ENCODE measurements at regions not wholly inside any gene's neighbourhood (a gene's known extent, or its start where the extent isn't known, plus 50 kb on each side); places are given as distances from the start of the nearest gene placed in this dataset.
A peak's percentile ranks its signal among the peaks of the same experiment; 100 is the strongest.

GRCh38 chr18:6557057-6557769 lies 142.5 kb upstream of the L3MBTL4 start (continued):
- TF ChIP-seq HNRNPH1 (optimal IDR thresholded peaks at IDR 0.05; ENCODE audit: low read depth, low read length) (no peak), ZNF212 (CRISPR knock-in tag; IDR thresholded peaks at IDR 0.05) (no peak), ZNF354B (CRISPR knock-in tag; IDR thresholded peaks at IDR 0.05) (no peak), TAL1 (IDR thresholded peaks at IDR 0.05) (peak; percentile 13; the same call in 1 of the 2 replicates), MAZ (CRISPR knock-in tag; conservative IDR thresholded peaks at IDR 0.05 in 1 of 2, IDR thresholded peaks at IDR 0.05 in 1 of 2) (no peak), ZNF695 (CRISPR knock-in tag; IDR thresholded peaks at IDR 0.05) (no peak), KDM4B (IDR thresholded peaks at IDR 0.05; ENCODE audit: borderline replicate concordance in 2 of 2, low read depth in 1 of 2) (no peak), CTCFL (IDR thresholded peaks at IDR 0.05; ENCODE audit: borderline replicate concordance, insufficient read depth, low read depth, low read length, poor library complexity, severe bottlenecking) (no peak), MEIS2 (IDR thresholded peaks at IDR 0.05; ENCODE audit: partially characterized antibody) (peak; percentile 46), SNIP1 (IDR thresholded peaks at IDR 0.05; ENCODE audit: low read depth) (no peak), C11orf30 (IDR thresholded peaks at IDR 0.05; ENCODE audit: low read depth) (no peak), MAFF (IDR thresholded peaks at IDR 0.05; ENCODE audit: low read length) (no peak), CBX1 (IDR thresholded peaks at IDR 0.05; ENCODE audit: low read depth) (no peak), CBFA2T2 (conservative IDR thresholded peaks at IDR 0.05) (peak; percentile 44; the same call in 1 of the 2 replicates), NR2C1 (IDR thresholded peaks at IDR 0.05) (no peak), NR2C1 (tag; IDR thresholded peaks at IDR 0.05) (no peak), FOXP4 (CRISPR knock-in tag; IDR thresholded peaks at IDR 0.05; ENCODE audit: borderline replicate concordance) (no peak), TEAD2 (tag; IDR thresholded peaks at IDR 0.05) (0 out of 2 replicates have a peak, but pooled peaks have one; percentile 19)
- TF ChIP-seq, protein P1, sequence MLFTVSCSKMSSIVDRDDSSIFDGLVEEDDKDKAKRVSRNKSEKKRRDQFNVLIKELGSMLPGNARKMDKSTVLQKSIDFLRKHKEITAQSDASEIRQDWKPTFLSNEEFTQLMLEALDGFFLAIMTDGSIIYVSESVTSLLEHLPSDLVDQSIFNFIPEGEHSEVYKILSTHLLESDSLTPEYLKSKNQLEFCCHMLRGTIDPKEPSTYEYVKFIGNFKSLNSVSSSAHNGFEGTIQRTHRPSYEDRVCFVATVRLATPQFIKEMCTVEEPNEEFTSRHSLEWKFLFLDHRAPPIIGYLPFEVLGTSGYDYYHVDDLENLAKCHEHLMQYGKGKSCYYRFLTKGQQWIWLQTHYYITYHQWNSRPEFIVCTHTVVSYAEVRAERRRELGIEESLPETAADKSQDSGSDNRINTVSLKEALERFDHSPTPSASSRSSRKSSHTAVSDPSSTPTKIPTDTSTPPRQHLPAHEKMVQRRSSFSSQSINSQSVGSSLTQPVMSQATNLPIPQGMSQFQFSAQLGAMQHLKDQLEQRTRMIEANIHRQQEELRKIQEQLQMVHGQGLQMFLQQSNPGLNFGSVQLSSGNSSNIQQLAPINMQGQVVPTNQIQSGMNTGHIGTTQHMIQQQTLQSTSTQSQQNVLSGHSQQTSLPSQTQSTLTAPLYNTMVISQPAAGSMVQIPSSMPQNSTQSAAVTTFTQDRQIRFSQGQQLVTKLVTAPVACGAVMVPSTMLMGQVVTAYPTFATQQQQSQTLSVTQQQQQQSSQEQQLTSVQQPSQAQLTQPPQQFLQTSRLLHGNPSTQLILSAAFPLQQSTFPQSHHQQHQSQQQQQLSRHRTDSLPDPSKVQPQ (CRISPR knock-in tag; IDR thresholded peaks at IDR 0.05; ENCODE audit: borderline replicate concordance), result no peak
- TF ChIP-seq, protein P2, sequence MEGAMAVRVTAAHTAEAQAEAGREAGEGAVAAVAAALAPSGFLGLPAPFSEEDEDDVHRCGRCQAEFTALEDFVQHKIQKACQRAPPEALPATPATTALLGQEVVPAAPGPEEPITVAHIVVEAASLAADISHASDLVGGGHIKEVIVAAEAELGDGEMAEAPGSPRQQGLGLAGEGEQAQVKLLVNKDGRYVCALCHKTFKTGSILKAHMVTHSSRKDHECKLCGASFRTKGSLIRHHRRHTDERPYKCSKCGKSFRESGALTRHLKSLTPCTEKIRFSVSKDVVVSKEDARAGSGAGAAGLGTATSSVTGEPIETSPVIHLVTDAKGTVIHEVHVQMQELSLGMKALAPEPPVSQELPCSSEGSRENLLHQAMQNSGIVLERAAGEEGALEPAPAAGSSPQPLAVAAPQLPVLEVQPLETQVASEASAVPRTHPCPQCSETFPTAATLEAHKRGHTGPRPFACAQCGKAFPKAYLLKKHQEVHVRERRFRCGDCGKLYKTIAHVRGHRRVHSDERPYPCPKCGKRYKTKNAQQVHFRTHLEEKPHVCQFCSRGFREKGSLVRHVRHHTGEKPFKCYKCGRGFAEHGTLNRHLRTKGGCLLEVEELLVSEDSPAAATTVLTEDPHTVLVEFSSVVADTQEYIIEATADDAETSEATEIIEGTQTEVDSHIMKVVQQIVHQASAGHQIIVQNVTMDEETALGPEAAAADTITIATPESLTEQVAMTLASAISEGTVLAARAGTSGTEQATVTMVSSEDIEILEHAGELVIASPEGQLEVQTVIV (CRISPR knock-in tag; IDR thresholded peaks at IDR 0.05; ENCODE audit: borderline replicate concordance), result no peak
